HFFc6 (cell line): ENCODE measurements at regions not wholly inside any gene's neighbourhood (a gene's known extent, or its start where the extent isn't known, plus 50 kb on each side); places are given as distances from the start of the nearest gene placed in this dataset.

Experiments used
- DNase-seq: peaks from one replicate; pipeline ENCODE4 v3.0.0-alpha.2; 2018
- H3K27ac Mint-ChIP-seq: 2 replicates; pipeline ENCODE4 v1.8.0; 2020; ENCODE audit warnings: mild to moderate bottlenecking, mixed read lengths
- H3K27me3 Mint-ChIP-seq: 2 replicates; pipeline ENCODE4 v1.8.0; 2021; ENCODE audit warnings: mild to moderate bottlenecking, moderate library complexity, mixed read lengths; ENCODE audit not compliant: insufficient read depth
- H3K36me3 Mint-ChIP-seq: 2 replicates; pipeline ENCODE4 v1.8.0; 2021; ENCODE audit warnings: low read depth, mixed read lengths
- H3K4me1 Mint-ChIP-seq: 2 replicates; pipeline ENCODE4 v1.8.0; 2020; ENCODE audit warnings: low read depth, mixed read lengths
- H3K4me3 Mint-ChIP-seq: 2 replicates; pipeline ENCODE4 v1.8.0; 2020; ENCODE audit warnings: mild to moderate bottlenecking, moderate library complexity, mixed read lengths
- H3K9me3 Mint-ChIP-seq: 2 replicates; pipeline ENCODE4 v1.8.0; 2020; ENCODE audit warnings: mild to moderate bottlenecking, mixed read lengths
- CTCF ChIP-seq: fragments of 200-600 bp; sonication (generic); IDR thresholded peaks from 2 replicates; pipeline ENCODE4 v1.5.0; 2021; ENCODE audit warnings: antibody characterized with exemption, mild to moderate bottlenecking

- Mint-ChIP-seq H3K27ac (peak overlapping the region; percentile 78), H3K4me3 (peak overlapping the region; percentile 16; the same call in 1 of the 2 replicates), H3K9me3 (no peaks in the 10 kb centered on the region), H3K4me1 (peaks cover 28% of the 10 kb centered on the region), H3K27me3 (peaks cover 35% of the 10 kb centered on the region), H3K36me3 (no peaks in the 10 kb centered on the region)
- no peak for TF ChIP-seq CTCF
- DNase-seq = peak; percentile 47
Observed at GRCh38 chr1:22387919-22388580, 63.6 kb upstream of the ZBTB40 start.

GRCh38 chr1:22388671-22389450, 62.8 kb upstream of the ZBTB40 start:
- Mint-ChIP-seq H3K4me3 (peak overlapping the region; percentile 50; the same call in 1 of the 2 replicates), H3K36me3 (no peaks in the 10 kb centered on the region), H3K9me3 (no peaks in the 10 kb centered on the region), H3K4me1 (peaks cover 25% of the 10 kb centered on the region), H3K27ac (peak overlapping the region; percentile 78), H3K27me3 (peaks cover 34% of the 10 kb centered on the region)
- DNase-seq = peak; percentile 87
- no peak for TF ChIP-seq CTCF

GRCh38 chr1:22393587-22393986, 58.1 kb upstream of the ZBTB40 start:
- Mint-ChIP-seq H3K36me3 (no peaks in the 10 kb centered on the region), H3K27me3 (peaks cover 52% of the 10 kb centered on the region), H3K4me1 (peaks cover 9% of the 10 kb centered on the region), H3K9me3 (no peaks in the 10 kb centered on the region), H3K27ac (no peak overlapping the region), H3K4me3 (no peak overlapping the region)
- no peak for TF ChIP-seq CTCF
- DNase-seq = no peak

GRCh38 chr1:22398656-22399420, 52.8 kb upstream of the ZBTB40 start:
- no peak for DNase-seq
- no peak overlapping the region for H3K27ac Mint-ChIP-seq
- no peaks in the 10 kb centered on the region for H3K9me3 Mint-ChIP-seq
- TF ChIP-seq CTCF = no peak
- H3K36me3 Mint-ChIP-seq = no peaks in the 10 kb centered on the region
- peaks cover 55% of the 10 kb centered on the region for H3K27me3 Mint-ChIP-seq
- no peak overlapping the region for H3K4me3 Mint-ChIP-seq
- peaks cover 5% of the 10 kb centered on the region; the same call in 1 of the 2 replicates for H3K4me1 Mint-ChIP-seq

- no peak overlapping the region for H3K27ac Mint-ChIP-seq
- peaks cover 57% of the 10 kb centered on the region for H3K27me3 Mint-ChIP-seq
- H3K9me3 Mint-ChIP-seq = no peaks in the 10 kb centered on the region
- H3K4me3 Mint-ChIP-seq = no peak overlapping the region
- H3K4me1 Mint-ChIP-seq = peaks cover 5% of the 10 kb centered on the region; the same call in 1 of the 2 replicates
- H3K36me3 Mint-ChIP-seq = no peaks in the 10 kb centered on the region
- DNase-seq = no peak
- TF ChIP-seq CTCF = no peak
Observed at GRCh38 chr1:22399421-22400091, 52.1 kb upstream of the ZBTB40 start.
